Subcutaneous abdominal adipose tissue (tissue), 5 donors: ENCODE measurements at regions not wholly inside any gene's neighbourhood (a gene's known extent, or its start where the extent isn't known, plus 50 kb on each side); places are given as distances from the start of the nearest gene placed in this dataset.
"Not testable (repeated sequence)": the region's sequence is repeated elsewhere in the genome, so short reads cannot be mapped to it uniquely, and the experiment has no call there.

Experiments
- H3K27ac ChIP-seq: one replicate; pipeline ENCODE4 v1.7.0; 2013; ENCODE audit warnings: low read depth, mild to moderate bottlenecking, inconsistent platforms, low read length, moderate library complexity
- H3K27me3 ChIP-seq, 5 donors: one replicate each; pipeline ENCODE4 v1.7.0; 2013; ENCODE audit warnings: low read length in 5 of 5, inconsistent platforms in 1 of 5; ENCODE audit not compliant: control insufficient read depth in 5 of 5, insufficient read depth in 4 of 5
- H3K36me3 ChIP-seq, 5 donors: one replicate each; pipeline ENCODE4 v1.7.0; 2013; ENCODE audit warnings: low read length in 5 of 5; ENCODE audit not compliant: control insufficient read depth in 5 of 5, insufficient read depth in 5 of 5
- H3K4me1 ChIP-seq, 5 donors: one replicate each; pipeline ENCODE4 v1.7.0; 2013; ENCODE audit warnings: low read length in 5 of 5, mild to moderate bottlenecking in 3 of 5, moderate library complexity in 1 of 5; ENCODE audit not compliant: control insufficient read depth in 5 of 5, insufficient read depth in 5 of 5
- H3K4me3 ChIP-seq, 5 donors: one replicate each; pipeline ENCODE4 v1.7.0; 2013; ENCODE audit warnings: low read length in 5 of 5, low read depth in 1 of 5
- H3K9ac ChIP-seq, 5 donors: one replicate each; pipeline ENCODE4 v1.7.0; 2013; ENCODE audit warnings: low read length in 5 of 5, mild to moderate bottlenecking in 4 of 5, moderate library complexity in 3 of 5
- H3K9me3 ChIP-seq, 5 donors: one replicate each; pipeline ENCODE4 v1.7.0; 2013; ENCODE audit warnings: low read length in 5 of 5; ENCODE audit not compliant: control insufficient read depth in 5 of 5
- donor health status: healthy.
- donor health status: healthy.
- donor health status: healthy.
- donor health status: healthy.
- donor health status: healthy.

GRCh38 chr6:22124756-22125155 is 172.1 kb downstream of the PRL start:
- Histone ChIP-seq H3K36me3 (no peaks in the 10 kb centered on the region), H3K4me1 (no peaks in the 10 kb centered on the region), H3K9ac (no peak overlapping the region), H3K27me3 (no peaks in the 10 kb centered on the region), H3K4me3 (no peak overlapping the region), H3K9me3 (peaks cover 0 to 5% (median 0%) of the 10 kb centered on the region in 5 donors), H3K27ac (no peak overlapping the region)

- no peak overlapping the region for H3K27ac ChIP-seq
- H3K4me3 ChIP-seq = no peak overlapping the region
- no peaks in the 10 kb centered on the region for H3K36me3 ChIP-seq
- no peaks in the 10 kb centered on the region for H3K27me3 ChIP-seq
- H3K9ac ChIP-seq = no peak overlapping the region
- H3K4me1 ChIP-seq = no peaks in the 10 kb centered on the region
- peaks cover 0 to 5% (median 0%) of the 10 kb centered on the region in 5 donors for H3K9me3 ChIP-seq
Observed at GRCh38 chr6:22126910-22127309, 169.9 kb downstream of the PRL start.

DNA sequence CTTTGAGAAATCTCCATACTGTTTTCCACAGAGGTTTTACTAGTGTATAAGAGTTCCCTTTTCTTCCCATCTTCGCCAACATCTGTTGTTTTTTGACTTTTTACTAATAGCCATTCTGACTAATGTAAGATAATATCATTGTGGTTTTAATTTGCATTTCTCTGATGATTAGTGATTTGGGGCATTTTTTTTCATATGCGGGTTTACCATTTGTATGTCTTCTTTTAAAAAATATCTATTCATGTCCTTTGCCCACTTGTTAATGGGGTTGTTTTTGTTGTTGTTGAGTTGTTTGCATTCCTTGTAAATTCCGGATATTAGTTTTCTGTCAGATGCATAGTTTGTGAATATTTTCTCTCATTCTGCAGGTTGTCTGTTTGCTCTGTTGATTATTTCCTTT is 167.1 kb downstream of the PRL start:
- no peaks in the 10 kb centered on the region for H3K36me3 ChIP-seq

DNA sequence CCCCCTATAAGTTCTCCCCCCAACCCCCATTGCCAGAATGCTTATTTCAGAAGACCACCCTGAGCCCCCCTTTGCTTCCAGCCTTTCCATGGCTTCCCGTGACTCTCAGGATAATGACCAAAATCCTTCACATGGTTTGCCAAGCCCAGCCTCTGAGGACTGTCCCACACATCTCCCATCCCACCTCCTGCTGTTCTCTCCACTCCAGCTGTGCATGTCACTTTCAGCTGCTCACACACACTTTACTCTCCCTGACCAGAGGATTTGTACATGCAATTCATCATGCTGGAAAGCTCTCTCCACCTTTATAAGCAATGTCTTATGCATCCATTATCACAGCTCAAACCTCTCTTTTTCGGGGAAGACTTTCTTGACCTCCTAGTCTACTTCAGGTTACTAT is 164.2 kb downstream of the PRL start:
- no peaks in the 10 kb centered on the region for H3K9me3 ChIP-seq
- H3K4me3 ChIP-seq = no peak overlapping the region
- H3K4me1 ChIP-seq = peaks cover 0 to 9% (median 2%) of the 10 kb centered on the region in 5 donors
- no peak overlapping the region for H3K27ac ChIP-seq
- no peak overlapping the region for H3K9ac ChIP-seq
- no peaks in the 10 kb centered on the region for H3K36me3 ChIP-seq
- no peaks in the 10 kb centered on the region for H3K27me3 ChIP-seq

More for the DNA sequence above, 167.1 kb downstream of the PRL start:
- H3K4me3 ChIP-seq = no peak overlapping the region
- no peak overlapping the region for H3K27ac ChIP-seq
- H3K4me1 ChIP-seq = peaks cover 0 to 9% (median 2%) of the 10 kb centered on the region in 5 donors
- no peak overlapping the region for H3K9ac ChIP-seq
- no peaks in the 10 kb centered on the region for H3K27me3 ChIP-seq
- H3K9me3 ChIP-seq = peaks cover 0 to 5% (median 0%) of the 10 kb centered on the region in 5 donors

DNA sequence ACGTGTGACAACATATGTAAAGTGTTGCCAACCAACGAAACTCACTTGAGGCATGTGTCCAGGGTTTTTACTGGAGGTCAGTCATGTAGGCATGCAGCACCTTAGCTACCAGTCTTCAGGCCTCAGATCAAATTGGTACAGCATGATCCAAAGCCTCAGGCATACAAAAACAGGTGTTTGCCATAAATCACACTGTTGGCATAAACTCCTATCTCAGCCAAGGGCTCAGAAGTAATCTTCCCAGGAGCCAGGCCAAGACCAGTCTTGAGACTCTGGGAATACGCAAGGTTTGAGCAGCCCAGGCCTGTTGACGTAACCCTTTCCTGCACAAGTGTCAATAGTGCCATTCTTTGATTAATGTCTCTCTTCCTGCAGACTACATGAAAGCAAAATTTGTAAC is 163.5 kb downstream of the PRL start:
- Histone ChIP-seq H3K4me1 (peaks cover 0 to 9% (median 2%) of the 10 kb centered on the region in 5 donors), H3K9me3 (no peaks in the 10 kb centered on the region), H3K27ac (no peak overlapping the region), H3K4me3 (no peak overlapping the region), H3K36me3 (no peaks in the 10 kb centered on the region), H3K27me3 (no peaks in the 10 kb centered on the region), H3K9ac (no peak overlapping the region)

DNA sequence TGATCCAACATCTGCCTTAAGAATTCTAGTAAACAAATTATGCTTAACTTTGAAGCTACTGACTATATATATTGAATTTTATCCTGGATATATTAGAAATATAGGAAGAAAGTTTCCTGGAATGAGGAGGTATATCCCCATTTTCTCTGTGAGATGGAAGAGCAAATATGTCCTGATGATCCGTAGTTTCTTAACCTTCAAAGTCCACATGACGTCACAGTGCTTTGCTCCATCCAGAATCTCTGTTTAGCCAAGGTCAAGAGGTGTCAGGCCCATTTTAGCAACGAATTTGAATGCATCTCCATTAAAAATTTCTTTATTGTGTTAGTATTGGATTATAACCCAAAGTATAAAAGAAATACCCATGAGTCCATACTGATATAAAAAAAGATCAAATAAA is 162.5 kb downstream of the PRL start:
- no peak overlapping the region for H3K27ac ChIP-seq
- H3K4me3 ChIP-seq = no peak overlapping the region

DNA sequence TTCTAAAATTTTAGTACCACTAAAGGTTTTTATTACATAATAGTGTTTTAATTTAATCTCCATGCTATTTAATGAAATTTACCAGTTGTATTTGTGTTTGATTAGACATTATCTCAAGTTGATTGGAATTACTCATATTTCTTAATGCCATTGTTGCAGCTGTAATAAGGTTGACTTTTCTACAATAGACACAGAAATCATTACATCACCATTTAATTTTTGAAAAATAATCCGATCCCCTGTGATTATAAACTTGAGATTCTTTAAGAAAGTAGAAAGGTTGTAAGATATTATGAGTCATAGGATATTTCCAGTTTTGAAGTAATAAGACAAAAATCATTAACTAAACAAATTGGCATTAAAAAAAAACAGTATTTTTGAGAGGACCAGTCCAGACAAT is 161.4 kb downstream of the PRL start:
- Histone ChIP-seq H3K4me1 (peaks cover 0 to 9% (median 2%) of the 10 kb centered on the region in 5 donors), H3K9ac (no peak overlapping the region), H3K27ac (no peak overlapping the region), H3K4me3 (no peak overlapping the region), H3K9me3 (no peaks in the 10 kb centered on the region), H3K27me3 (no peaks in the 10 kb centered on the region), H3K36me3 (no peaks in the 10 kb centered on the region)

More for the DNA sequence above, 162.5 kb downstream of the PRL start:
- Histone ChIP-seq H3K9ac (no peak overlapping the region), H3K27me3 (no peaks in the 10 kb centered on the region), H3K9me3 (no peaks in the 10 kb centered on the region), H3K36me3 (no peaks in the 10 kb centered on the region), H3K4me1 (peaks cover 0 to 9% (median 2%) of the 10 kb centered on the region in 5 donors)

DNA sequence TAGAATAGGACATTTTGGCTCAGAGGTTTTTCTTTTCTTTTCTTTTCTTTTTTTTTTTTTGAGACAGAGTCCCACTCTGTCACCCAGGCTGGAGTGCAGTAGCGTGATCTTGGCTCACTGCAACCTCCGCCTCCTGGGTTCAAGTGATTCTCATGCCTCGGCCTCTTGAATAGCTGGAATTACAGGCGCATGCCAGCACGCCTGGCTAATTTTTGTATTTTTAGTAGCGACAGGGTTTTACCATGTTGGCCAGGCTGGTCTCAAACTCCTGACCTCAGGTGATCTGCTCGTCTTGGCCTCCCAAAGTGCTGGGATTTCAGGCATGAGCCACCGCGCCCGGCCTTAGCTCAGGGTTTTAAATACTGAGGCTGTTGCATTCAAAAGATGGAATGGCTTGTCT is 156.1 kb downstream of the PRL start:
- H3K36me3 ChIP-seq, H3K9me3 ChIP-seq, H3K9ac ChIP-seq, H3K27ac ChIP-seq, H3K4me3 ChIP-seq, H3K27me3 ChIP-seq: not testable (repeated sequence)
- peaks cover 3 to 21% (median 4%) of the 10 kb centered on the region in 5 donors for H3K4me1 ChIP-seq

DNA sequence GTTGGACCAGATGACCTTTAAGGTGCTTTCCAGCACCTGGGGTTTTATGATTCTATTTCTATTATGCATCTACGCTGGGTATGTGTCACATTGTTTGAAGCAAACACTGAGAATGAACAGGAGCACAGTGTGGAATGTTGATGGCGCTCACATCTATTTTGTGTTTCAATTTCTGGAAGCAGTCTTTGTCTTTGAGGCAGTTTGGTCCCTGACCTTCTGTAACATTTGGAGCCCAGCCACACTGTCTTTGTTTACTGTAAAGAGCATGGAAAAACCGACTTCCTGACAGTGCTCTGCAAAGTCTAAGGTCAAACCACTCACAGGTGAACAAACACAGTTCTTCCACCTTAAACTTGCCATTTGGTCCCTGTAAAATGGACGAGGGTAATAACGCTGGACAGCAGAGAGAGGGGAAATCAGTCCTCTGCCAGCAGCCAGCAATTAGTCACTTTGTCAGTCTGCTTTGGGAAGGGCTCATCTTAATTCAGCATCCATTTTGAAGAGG is 155.5 kb downstream of the PRL start:
- H3K36me3 ChIP-seq = no peaks in the 10 kb centered on the region
- H3K4me3 ChIP-seq = no peak overlapping the region
- peaks cover 5 to 26% (median 8%) of the 10 kb centered on the region in 5 donors for H3K4me1 ChIP-seq
- H3K27me3 ChIP-seq = no peaks in the 10 kb centered on the region
- no peak overlapping the region for H3K9ac ChIP-seq
- H3K27ac ChIP-seq = no peak overlapping the region
- H3K9me3 ChIP-seq = no peaks in the 10 kb centered on the region

- H3K4me1 ChIP-seq = peaks cover 8 to 40% (median 23%) of the 10 kb centered on the region in 5 donors
- H3K27ac ChIP-seq = no peak overlapping the region
- H3K4me3 ChIP-seq = no peak overlapping the region
- no peaks in the 10 kb centered on the region for H3K9me3 ChIP-seq
- no peak overlapping the region for H3K9ac ChIP-seq
- peaks cover 0 to 3% (median 0%) of the 10 kb centered on the region in 5 donors for H3K27me3 ChIP-seq
- H3K36me3 ChIP-seq = no peaks in the 10 kb centered on the region
Observed at GRCh38 chr6:22142856-22143255, 154.0 kb downstream of the PRL start.
